Neuronal stem cell (in vitro differentiated cells): ENCODE measurements at regions not wholly inside any gene's neighbourhood (a gene's known extent, or its start where the extent isn't known, plus 50 kb on each side); places are given as distances from the start of the nearest gene placed in this dataset.

Experiments
- DNase-seq: peaks from one replicate; pipeline ENCODE4 v3.0.0-alpha.2; 2013; ENCODE audit warnings: low spot score
- H2AFZ ChIP-seq: one replicate; pipeline ENCODE4 v1.6.1; 2013; ENCODE audit warnings: mild to moderate bottlenecking, low read length, inconsistent platforms
- H2AK5ac ChIP-seq: 2 replicates; pipeline ENCODE4 v1.6.1; 2013; ENCODE audit warnings: low read depth, mild to moderate bottlenecking, inconsistent platforms, low read length, moderate library complexity, mixed read lengths
- H2BK120ac ChIP-seq: 2 replicates; pipeline ENCODE4 v1.6.1; 2013; ENCODE audit warnings: low read depth, mild to moderate bottlenecking, inconsistent platforms, low read length, moderate library complexity, mixed read lengths
- H2BK12ac ChIP-seq: one replicate; pipeline ENCODE4 v1.6.1; 2013; ENCODE audit warnings: low read length, inconsistent platforms
- H2BK15ac ChIP-seq: 2 replicates; pipeline ENCODE4 v1.6.1; 2013; ENCODE audit warnings: mild to moderate bottlenecking, low read length, inconsistent platforms, mixed read lengths
- H2BK5ac ChIP-seq: one replicate; pipeline ENCODE4 v1.6.1; 2013; ENCODE audit warnings: inconsistent platforms, mild to moderate bottlenecking, low read length, moderate library complexity
- H3K14ac ChIP-seq: one replicate; pipeline ENCODE4 v1.6.1; 2013; ENCODE audit warnings: low read length, inconsistent platforms
- H3K18ac ChIP-seq: 2 replicates; pipeline ENCODE4 v1.6.1; 2013; ENCODE audit warnings: low read length, inconsistent platforms
- H3K23ac ChIP-seq: 2 replicates; pipeline ENCODE4 v1.6.1; 2013; ENCODE audit warnings: low read depth, mild to moderate bottlenecking, mixed read lengths, low read length, inconsistent platforms; ENCODE audit not compliant: poor library complexity
- H3K27ac ChIP-seq: replicated peaks from 3 replicates; pipeline ENCODE4 v1.5.1; 2013; ENCODE audit warnings: low read length, inconsistent platforms
- H3K27me3 ChIP-seq, 3 experiments: 2 replicates each; pipeline ENCODE4 v1.6.1; 2013; ENCODE audit warnings: low read length in 3 of 3, mild to moderate bottlenecking in 2 of 3, inconsistent platforms in 1 of 3, low read depth in 1 of 3, mixed read lengths in 1 of 3, moderate library complexity in 1 of 3; ENCODE audit not compliant: control insufficient read depth in 3 of 3, insufficient read depth in 3 of 3
- H3K36me3 ChIP-seq, 2 donors: replicated peaks in 1 of 2; 2 replicates each; pipeline ENCODE4 v1.6.1; 2013; ENCODE audit warnings: low read length in 2 of 2; ENCODE audit not compliant: control insufficient read depth in 2 of 2, insufficient read depth in 2 of 2
- H3K4ac ChIP-seq: 2 replicates; pipeline ENCODE4 v1.6.1; 2013; ENCODE audit warnings: inconsistent platforms, mild to moderate bottlenecking, low read length, moderate library complexity
- H3K4me1 ChIP-seq, 2 donors: 1 replicate in 1 of 2; 2 replicates in 1 of 2; pipeline ENCODE4 v1.6.1; 2013; ENCODE audit warnings: low read length in 2 of 2, low read depth in 1 of 2; ENCODE audit not compliant: control insufficient read depth in 2 of 2, insufficient read depth in 1 of 2
- H3K4me2 ChIP-seq: one replicate; pipeline ENCODE4 v1.6.1; 2013; ENCODE audit warnings: mild to moderate bottlenecking, low read length, inconsistent platforms; ENCODE audit not compliant: insufficient read depth, poor library complexity, severe bottlenecking
- H3K4me3 ChIP-seq, 2 donors: 2 replicates each; pipeline ENCODE4 v1.5.1; 2013; ENCODE audit warnings: low read length in 2 of 2, mild to moderate bottlenecking in 2 of 2, inconsistent platforms in 1 of 2, moderate library complexity in 1 of 2
- H3K79me1 ChIP-seq: one replicate; pipeline ENCODE4 v1.6.1; 2013; ENCODE audit warnings: low read depth, mild to moderate bottlenecking, inconsistent platforms, low read length, moderate library complexity
- H3K9ac ChIP-seq: one replicate; pipeline ENCODE4 v1.6.1; 2013; ENCODE audit warnings: mild to moderate bottlenecking, low read depth, low read length, inconsistent platforms; ENCODE audit not compliant: poor library complexity
- H3K9me3 ChIP-seq, 2 donors: replicated peaks in 1 of 2; 2 replicates each; pipeline versions ENCODE3 to v1.6.1; 2013; ENCODE audit warnings: low read length in 2 of 2, mild to moderate bottlenecking in 2 of 2, inconsistent platforms in 1 of 2, low read depth in 1 of 2, mixed read lengths in 1 of 2, moderate library complexity in 1 of 2; ENCODE audit not compliant: control insufficient read depth in 2 of 2, insufficient read depth in 1 of 2
- H4K8ac ChIP-seq: one replicate; pipeline ENCODE4 v1.6.1; 2013; ENCODE audit warnings: low read depth, mild to moderate bottlenecking, inconsistent platforms, low read length, moderate library complexity
- H4K91ac ChIP-seq: one replicate; pipeline ENCODE4 v1.6.1; 2013; ENCODE audit warnings: low read length, low read depth, mild to moderate bottlenecking, inconsistent platforms; ENCODE audit not compliant: poor library complexity
- WGBS, 2 donors: extraction: QIAGEN DNeasy Blood & Tissue Kit; methylation state at CpG; one replicate each; pipeline ENCODE4 v1.1.7; 2013; ENCODE audit warnings: missing lambda C conversion rate in 2 of 2, mixed read lengths in 1 of 2; ENCODE audit not compliant: insufficient read length in 2 of 2, insufficient replicate concordance in 1 of 2; ENCODE audit errors: extremely low coverage in 2 of 2; 5-methylcytosine and 5-hydroxymethylcytosine counted together

GRCh38 chr2:147577323-147577997 lies 267.4 kb upstream of the ACVR2A start:
- Histone ChIP-seq H4K8ac (no peak overlapping the region), H3K27me3 (no peaks in the 10 kb centered on the region), H3K4me3 (no peak overlapping the region), H2AK5ac (no peak overlapping the region), H3K79me1 (no peaks in the 10 kb centered on the region), H3K27ac (no peak overlapping the region), H2BK15ac (no peak overlapping the region), H3K9ac (no peak overlapping the region), H4K91ac (no peak overlapping the region), H2BK5ac (no peak overlapping the region), H2BK12ac (no peak overlapping the region), H3K23ac (no peak overlapping the region), H3K14ac (no peak overlapping the region), H3K36me3 (no peaks in the 10 kb centered on the region), H3K18ac (no peak overlapping the region), H3K4ac (no peak overlapping the region), H3K4me1 (no peaks in the 10 kb centered on the region), H3K4me2 (no peak overlapping the region), H3K9me3 (no peaks in the 10 kb centered on the region), H2BK120ac (no peak overlapping the region), H2AFZ (peak overlapping the region; percentile 7)
- DNase-seq = no peak
- no CpG with 5 or more reads among the region's 8 CpGs for WGBS, 2 donors

GRCh38 chr2:147575106-147575505 lies 269.7 kb upstream of the ACVR2A start:
- Histone ChIP-seq H2BK120ac (no peak overlapping the region), H3K23ac (no peak overlapping the region), H2BK5ac (no peak overlapping the region), H3K79me1 (no peaks in the 10 kb centered on the region), H3K36me3 (no peaks in the 10 kb centered on the region), H2BK12ac (no peak overlapping the region), H3K4me3 (no peak overlapping the region), H2BK15ac (no peak overlapping the region), H3K27ac (no peak overlapping the region), H2AFZ (no peak overlapping the region), H3K9ac (no peak overlapping the region), H3K4me2 (no peak overlapping the region), H3K9me3 (peaks cover 0 to 5% of the 10 kb centered on the region in 2 donors), H4K8ac (no peak overlapping the region), H2AK5ac (no peak overlapping the region), H3K4me1 (no peaks in the 10 kb centered on the region), H3K27me3 (no peaks in the 10 kb centered on the region), H4K91ac (no peak overlapping the region), H3K14ac (no peak overlapping the region), H3K18ac (no peak overlapping the region), H3K4ac (no peak overlapping the region)
- WGBS, 2 donors = no CpG with 5 or more reads among the region's 3 CpGs
- DNase-seq = no peak

- H3K4me3 ChIP-seq = no peak overlapping the region
- no peak for DNase-seq
- no peak overlapping the region for H2AFZ ChIP-seq
- no peak overlapping the region for H3K4me2 ChIP-seq
- peaks cover 0 to 5% of the 10 kb centered on the region in 2 donors for H3K9me3 ChIP-seq
- no peak overlapping the region for H3K14ac ChIP-seq
- no peak overlapping the region for H2AK5ac ChIP-seq
- H3K27ac ChIP-seq = no peak overlapping the region
- no peak overlapping the region for H3K18ac ChIP-seq
- H3K4me1 ChIP-seq = no peaks in the 10 kb centered on the region
- no peaks in the 10 kb centered on the region for H3K36me3 ChIP-seq
- no peaks in the 10 kb centered on the region for H3K79me1 ChIP-seq
- WGBS, 2 donors = no CpG with 5 or more reads among the region's 2 CpGs
- H4K8ac ChIP-seq = no peak overlapping the region
- H3K9ac ChIP-seq = no peak overlapping the region
- H3K23ac ChIP-seq = no peak overlapping the region
- H3K4ac ChIP-seq = no peak overlapping the region
- no peak overlapping the region for H2BK120ac ChIP-seq
- H3K27me3 ChIP-seq = no peaks in the 10 kb centered on the region
- no peak overlapping the region for H2BK12ac ChIP-seq
- H2BK15ac ChIP-seq = no peak overlapping the region
- H4K91ac ChIP-seq = no peak overlapping the region
- no peak overlapping the region for H2BK5ac ChIP-seq
These were observed 272.2 kb upstream of the ACVR2A start for GRCh38 chr2:147572622-147573021.

- H3K4ac ChIP-seq = no peak overlapping the region
- no peak overlapping the region for H4K8ac ChIP-seq
- H3K27ac ChIP-seq = no peak overlapping the region
- no peak overlapping the region for H3K23ac ChIP-seq
- no peak for DNase-seq
- H2BK12ac ChIP-seq = no peak overlapping the region
- H3K9ac ChIP-seq = no peak overlapping the region
- H3K4me2 ChIP-seq = no peak overlapping the region
- WGBS, 2 donors = no CpG with 5 or more reads among the region's 3 CpGs
- H3K4me1 ChIP-seq = no peaks in the 10 kb centered on the region
- H3K14ac ChIP-seq = no peak overlapping the region
- no peak overlapping the region for H3K18ac ChIP-seq
- H3K4me3 ChIP-seq = no peak overlapping the region
- H3K27me3 ChIP-seq = no peaks in the 10 kb centered on the region
- H2BK120ac ChIP-seq = no peak overlapping the region
- H2AFZ ChIP-seq = no peak overlapping the region
- H3K9me3 ChIP-seq = peaks cover 0 to 5% of the 10 kb centered on the region in 2 donors
- no peak overlapping the region for H2BK15ac ChIP-seq
- no peaks in the 10 kb centered on the region for H3K36me3 ChIP-seq
- no peak overlapping the region for H2BK5ac ChIP-seq
- no peak overlapping the region for H2AK5ac ChIP-seq
- no peaks in the 10 kb centered on the region for H3K79me1 ChIP-seq
- no peak overlapping the region for H4K91ac ChIP-seq
These were observed 275.4 kb upstream of the ACVR2A start for GRCh38 chr2:147569426-147569825.
